ENCODE measurements at regions not wholly inside any gene's neighbourhood (a gene's known extent, or its start where the extent isn't known, plus 50 kb on each side); places are given as distances from the start of the nearest gene placed in this dataset.

- no peak for DNase-seq
These were observed 139.2 kb upstream of the CTNNB1 start for GRCh38 chr3:41060106-41060505.

- DNase-seq, result no peak
These were observed 135.2 kb upstream of the CTNNB1 start for GRCh38 chr3:41064070-41064469.

- DNase-seq, result no peak
These were observed 134.8 kb upstream of the CTNNB1 start for GRCh38 chr3:41064526-41064925.

GRCh38 chr3:41065340-41065739 lies 134.0 kb upstream of the CTNNB1 start:
- no peak for DNase-seq

GRCh38 chr3:41073190-41073589 lies 126.1 kb upstream of the CTNNB1 start:
- no peak for DNase-seq

GRCh38 chr3:41075975-41076374 lies 123.3 kb upstream of the CTNNB1 start:
- DNase-seq, result no peak

GRCh38 chr3:41076399-41076798 lies 122.9 kb upstream of the CTNNB1 start:
- DNase-seq, result no peak

- no peak for DNase-seq
These were observed 119.2 kb upstream of the CTNNB1 start for GRCh38 chr3:41080141-41080540.

- DNase-seq, result no peak
These were observed 110.4 kb upstream of the CTNNB1 start for GRCh38 chr3:41088882-41089281.

- DNase-seq, result no peak
These were observed 109.7 kb upstream of the CTNNB1 start for GRCh38 chr3:41089566-41089965.

- DNase-seq, result no peak
These were observed 106.5 kb upstream of the CTNNB1 start for GRCh38 chr3:41092844-41093243.

- no peak for DNase-seq
These were observed 105.8 kb upstream of the CTNNB1 start for GRCh38 chr3:41093476-41093875.

GRCh38 chr3:41094351-41094750 lies 105.0 kb upstream of the CTNNB1 start:
- no peak for DNase-seq

GRCh38 chr3:41095702-41096101 lies 103.6 kb upstream of the CTNNB1 start:
- DNase-seq, result no peak

- no peak for DNase-seq
These were observed 101.3 kb upstream of the CTNNB1 start for GRCh38 chr3:41097896-41098496.

GRCh38 chr3:41101231-41101630 lies 98.1 kb upstream of the CTNNB1 start:
- DNase-seq, result no peak

- no peak for DNase-seq
These were observed 97.2 kb upstream of the CTNNB1 start for GRCh38 chr3:41102053-41102556.

- DNase-seq, result no peak
These were observed 96.6 kb upstream of the CTNNB1 start for GRCh38 chr3:41102750-41103149.

GRCh38 chr3:41103200-41103599 lies 96.1 kb upstream of the CTNNB1 start:
- no peak for DNase-seq

- DNase-seq, result no peak
These were observed 95.2 kb upstream of the CTNNB1 start for GRCh38 chr3:41104147-41104546.

- DNase-seq, result no peak
These were observed 92.6 kb upstream of the CTNNB1 start for GRCh38 chr3:41106691-41107090.

GRCh38 chr3:41111011-41111410 lies 88.3 kb upstream of the CTNNB1 start:
- DNase-seq, result no peak

GRCh38 chr3:41112466-41112865 lies 86.8 kb upstream of the CTNNB1 start:
- no peak for DNase-seq

- DNase-seq, result no peak
These were observed 84.2 kb upstream of the CTNNB1 start for GRCh38 chr3:41115069-41115468.

- DNase-seq, result no peak
These were observed 82.5 kb upstream of the CTNNB1 start for GRCh38 chr3:41116851-41117250.
